ENCODE measurements at regions not wholly inside any gene's neighbourhood (a gene's known extent, or its start where the extent isn't known, plus 50 kb on each side); places are given as distances from the start of the nearest gene placed in this dataset.

GRCh38 chr4:136461533-136461932 is 1070.8 kb downstream of the PCDH18 start:
- CTCF ChIA-PET: no interaction called here
- POLR2A ChIA-PET: no interaction called here
- TF ChIP-seq PATZ1 (tag by site-specific recombination; IDR thresholded peaks at IDR 0.05): no peak
- no peak for TF ChIP-seq ZNF223 (tag by site-specific recombination; IDR thresholded peaks at IDR 0.05)
- no peak for TF ChIP-seq KLF17 (tag by site-specific recombination; IDR thresholded peaks at IDR 0.05)
- TF ChIP-seq ZNF624 (tag by site-specific recombination; IDR thresholded peaks at IDR 0.05): no peak
- TF ChIP-seq ZNF146 (tag by site-specific recombination; IDR thresholded peaks at IDR 0.05): no peak
- no peak for TF ChIP-seq ZNF639 (tag by site-specific recombination; IDR thresholded peaks at IDR 0.05)
- TF ChIP-seq BCL11B (tag by site-specific recombination; IDR thresholded peaks at IDR 0.05; ENCODE audit: low read depth): no peak
- TF ChIP-seq ZNF292 (tag by site-specific recombination; IDR thresholded peaks at IDR 0.05; ENCODE audit: borderline replicate concordance, low read depth): no peak
- no peak for TF ChIP-seq ZNF660 (tag by site-specific recombination; IDR thresholded peaks at IDR 0.05)
- TF ChIP-seq EGR2 (tag by site-specific recombination; IDR thresholded peaks at IDR 0.05; ENCODE audit: low read depth): no peak
- no peak for TF ChIP-seq ZSCAN18 (tag by site-specific recombination; IDR thresholded peaks at IDR 0.05)
- no peak for TF ChIP-seq ZNF664 (tag by site-specific recombination; IDR thresholded peaks at IDR 0.05)
- TF ChIP-seq ZNF169 (tag by site-specific recombination; IDR thresholded peaks at IDR 0.05): no peak
- TF ChIP-seq ZNF48 (tag by site-specific recombination; IDR thresholded peaks at IDR 0.05): no peak
- no peak for TF ChIP-seq ZXDB (tag by site-specific recombination; IDR thresholded peaks at IDR 0.05)
- TF ChIP-seq HOXC10 (CRISPR knock-in tag; IDR thresholded peaks at IDR 0.05): no peak
- no peak for TF ChIP-seq ZSCAN5A (tag by site-specific recombination; IDR thresholded peaks at IDR 0.05)
- no peak for TF ChIP-seq ZNF785 (tag by site-specific recombination; IDR thresholded peaks at IDR 0.05)
- TF ChIP-seq SCRT1 (tag by site-specific recombination; IDR thresholded peaks at IDR 0.05; ENCODE audit: borderline replicate concordance): no peak
- no peak overlapping the region for H3K27ac ChIP-seq (ENCODE audit: extremely low read depth, low read depth, low read length)
- no peak overlapping the region for H3K4me3 ChIP-seq (ENCODE audit: low read depth, low read length)
- H3K36me3 ChIP-seq (ENCODE audit: control insufficient read depth in 2 of 2, insufficient read depth in 1 of 2, low read length in 2 of 2): no peaks in the 10 kb centered on the region
- H3K4me1 ChIP-seq (ENCODE audit: control insufficient read depth, insufficient read depth, low read length): no peaks in the 10 kb centered on the region
- no peaks in the 10 kb centered on the region for H3K9me3 ChIP-seq (ENCODE audit: control insufficient read depth, insufficient read depth, low read depth, low read length)

GRCh38 chr4:136458326-136458725 is 1074.0 kb downstream of the PCDH18 start:
- Histone ChIP-seq H3K27ac (ENCODE audit: extremely low read depth, low read depth, low read length) (no peak overlapping the region), H3K4me1 (ENCODE audit: control insufficient read depth, insufficient read depth, low read length) (no peaks in the 10 kb centered on the region), H3K4me3 (ENCODE audit: low read depth, low read length) (no peak overlapping the region), H3K36me3 (ENCODE audit: control insufficient read depth in 2 of 2, insufficient read depth in 1 of 2, low read length in 2 of 2) (no peaks in the 10 kb centered on the region), H3K9me3 (ENCODE audit: control insufficient read depth, insufficient read depth, low read depth, low read length) (no peaks in the 10 kb centered on the region)
- no peak for TF ChIP-seq ZNF549 (tag by site-specific recombination; IDR thresholded peaks at IDR 0.05)
- no peak for TF ChIP-seq ZNF404 (tag by site-specific recombination; IDR thresholded peaks at IDR 0.05)
- no peak for TF ChIP-seq ZNF184 (tag by site-specific recombination; IDR thresholded peaks at IDR 0.05)
- ChIA-PET POLR2A (no interaction called here), CTCF (no interaction called here)
